ENCODE measurements at regions not wholly inside any gene's neighbourhood (a gene's known extent, or its start where the extent isn't known, plus 50 kb on each side); places are given as distances from the start of the nearest gene placed in this dataset.

DNA sequence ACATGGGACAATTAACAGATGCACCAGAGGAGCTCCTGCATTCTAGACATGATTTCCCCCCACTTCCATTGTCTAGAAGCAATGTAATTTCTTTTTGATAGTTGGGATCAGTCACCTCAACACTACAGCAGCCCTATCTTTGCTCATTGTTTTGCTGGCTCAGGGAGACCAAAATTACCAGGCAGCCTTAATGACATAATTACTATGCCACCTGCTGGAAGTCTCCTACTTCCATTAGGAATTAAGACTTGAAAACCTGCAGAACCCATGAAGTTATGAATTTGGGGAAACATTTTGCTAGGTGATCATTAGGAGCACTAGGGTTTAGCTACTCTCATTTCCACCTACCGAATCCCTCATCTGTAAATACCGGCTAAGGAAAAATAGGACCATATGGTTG lies 312.0 kb upstream of the CA10 start:
- in situ Hi-C loops (cut with MboI; ENCODE audit: low sequenced_read_pairs) (no loop called here), dilution Hi-C loops (cut with HindIII; ENCODE audit: low sequenced_read_pairs, unreplicated experiment) (no loop called here), intact Hi-C loops (cut with micrococcal nuclease) (no loop called here)
- BruUV-seq (replicated peaks), result no TSS peak
- Histone ChIP-seq H4K20me1 (ENCODE audit: insufficient read depth, low read length) (no peaks in the 10 kb centered on the region), H3K4me3 (ENCODE audit: insufficient read depth, low read depth, low read length) (no peak overlapping the region), H2BK120ac (ENCODE audit: low read depth, low read length) (no peak overlapping the region), H2AFZ (replicated peaks; ENCODE audit: low read length, poor library complexity) (no peak overlapping the region), H3K27ac (ENCODE audit: insufficient read depth, low read length) (no peak overlapping the region), H3K9me1 (ENCODE audit: insufficient read depth, low read length) (no peaks in the 10 kb centered on the region), H3K9me3 (ENCODE audit: control insufficient read depth, insufficient read depth, low read length) (peaks cover 11% of the 10 kb centered on the region), H4K91ac (ENCODE audit: insufficient read depth, low read depth, low read length) (no peak overlapping the region), H3K4me1 (ENCODE audit: control insufficient read depth, insufficient read depth, low read length) (no peaks in the 10 kb centered on the region), H3K79me1 (ENCODE audit: low read depth in 1 of 2, low read length in 2 of 2) (no peaks in the 10 kb centered on the region), H4K8ac (ENCODE audit: low read depth in 2 of 2, low read length in 2 of 2) (no peak overlapping the region), H4K5ac (ENCODE audit: low read depth, low read length) (no peak overlapping the region), H2AK9ac (replicated peaks; ENCODE audit: low read depth, low read length, poor library complexity) (no peak overlapping the region), H3K56ac (ENCODE audit: extremely low read depth, insufficient read depth, low read length) (no peak overlapping the region), H3K36me3 (ENCODE audit: control insufficient read depth, insufficient read depth, low read length) (no peaks in the 10 kb centered on the region), H3K4me2 (ENCODE audit: low read depth, low read length) (no peak overlapping the region), H2AK5ac (ENCODE audit: low read depth, low read length) (no peak overlapping the region), H3K14ac (replicated peaks; ENCODE audit: low read depth, low read length) (no peak overlapping the region), H2BK5ac (ENCODE audit: low read depth, low read length, poor library complexity, severe bottlenecking) (no peak overlapping the region), H2BK15ac (ENCODE audit: low read depth, low read length) (no peak overlapping the region), H3K27me3 (ENCODE audit: control insufficient read depth, insufficient read depth, low read length) (no peaks in the 10 kb centered on the region), H3K9ac (ENCODE audit: low read depth, low read length) (no peak overlapping the region), H3K18ac (ENCODE audit: low read depth, low read length) (no peak overlapping the region), H2BK20ac (ENCODE audit: low read depth, low read length) (no peak overlapping the region), H3K4ac (ENCODE audit: low read depth, low read length) (no peak overlapping the region), H3K23ac (ENCODE audit: low read depth, low read length) (no peak overlapping the region)
- ChIA-PET CTCF (no interaction called here), POLR2A (ENCODE audit: unreplicated experiment) (no interaction called here)
- TF ChIP-seq RAD21 (IDR thresholded peaks at IDR 0.05; ENCODE audit: low read length) (no peak), NFE2L2 (IDR thresholded peaks at IDR 0.05; ENCODE audit: low read depth, low read length) (no peak), MAZ (IDR thresholded peaks at IDR 0.05; ENCODE audit: borderline replicate concordance, low read depth, low read length) (no peak), CTCF (conservative IDR thresholded peaks at IDR 0.05; ENCODE audit: low read depth, low read length) (no peak), FOS (IDR thresholded peaks at IDR 0.05; ENCODE audit: low read depth, low read length) (no peak), ELK1 (IDR thresholded peaks at IDR 0.05; ENCODE audit: borderline replicate concordance, low read depth, low read length) (no peak), CHD1 (IDR thresholded peaks at IDR 0.05; ENCODE audit: low read depth, low read length) (no peak), MAFK (IDR thresholded peaks at IDR 0.05; ENCODE audit: low read depth, low read length) (no peak), USF2 (IDR thresholded peaks at IDR 0.05; ENCODE audit: low read depth, low read length) (no peak)
- WGBS, 2 experiments (ENCODE audit: extremely low coverage in 2 of 2, insufficient read length in 1 of 2), result no CpG with 5 or more reads among the region's 2 CpGs
- DNase-seq (no peak), ATAC-seq (ENCODE audit: low read depth) (no peak)

Data from IMR-90 (cell line).